Right lobe of liver (tissue), 1 donor: ENCODE measurements at regions not wholly inside any gene's neighbourhood (a gene's known extent, or its start where the extent isn't known, plus 50 kb on each side); places are given as distances from the start of the nearest gene placed in this dataset.

Source experiments
- small RNA-seq, 2 experiments: library from RNA; depleted of rRNA; stranded (forward); fragments of <200 nt; gene quantifications; one replicate each; pipeline ENCODE3, GENCODE V24; 2016

Small RNA genes lying in the stretch of these regions (small RNA-seq; reads per million reads assigned to genes)
- 0 reads per million in 2 experiments for gene AC096644.2
